GM18505 (cell line): ENCODE measurements at regions not wholly inside any gene's neighbourhood (a gene's known extent, or its start where the extent isn't known, plus 50 kb on each side); places are given as distances from the start of the nearest gene placed in this dataset.

Source experiments
- ATAC-seq: cut with Tn5 transposase; IDR thresholded peaks from one replicate; pipeline ENCODE4 v1.9.1; 2021; ENCODE audit not compliant: unreplicated experiment
- POLR2A ChIP-seq: IDR thresholded peaks from 4 replicates; pipeline ENCODE4 v1.6.1; 2011; ENCODE audit warnings: borderline replicate concordance; ENCODE audit not compliant: insufficient read depth, insufficient read length; ENCODE audit errors: extremely low read depth

- ATAC-seq = no peak
- no peak for TF ChIP-seq POLR2A
Observed at GRCh38 chr3:99119385-99119784, 217.9 kb upstream of the DCBLD2 start.

- no peak for TF ChIP-seq POLR2A
- ATAC-seq = no peak
Observed at GRCh38 chr3:99118381-99118780, 216.9 kb upstream of the DCBLD2 start.

GRCh38 chr3:99114565-99115291 is 213.2 kb upstream of the DCBLD2 start:
- no peak for TF ChIP-seq POLR2A
- no peak for ATAC-seq

- no peak for TF ChIP-seq POLR2A
- no peak for ATAC-seq
Observed at GRCh38 chr3:99111235-99111634, 209.7 kb upstream of the DCBLD2 start.

- no peak for TF ChIP-seq POLR2A
- no peak for ATAC-seq
Observed at GRCh38 chr3:99110401-99110800, 208.9 kb upstream of the DCBLD2 start.

GRCh38 chr3:99108508-99108907 is 207.0 kb upstream of the DCBLD2 start:
- no peak for TF ChIP-seq POLR2A
- ATAC-seq = no peak

GRCh38 chr3:99094606-99095005 is 193.1 kb upstream of the DCBLD2 start:
- no peak for ATAC-seq
- TF ChIP-seq POLR2A = no peak

GRCh38 chr3:99087277-99087676 is 185.8 kb upstream of the DCBLD2 start:
- TF ChIP-seq POLR2A = no peak
- ATAC-seq = no peak

- ATAC-seq = no peak
- TF ChIP-seq POLR2A = no peak
Observed at GRCh38 chr3:99084826-99085225, 183.3 kb upstream of the DCBLD2 start.

GRCh38 chr3:99084156-99084555 is 182.7 kb upstream of the DCBLD2 start:
- ATAC-seq = no peak

GRCh38 chr3:99071096-99071495 is 169.6 kb upstream of the DCBLD2 start:
- ATAC-seq = no peak
- TF ChIP-seq POLR2A = no peak

More at GRCh38 chr3:99084156-99084555, 182.7 kb upstream of the DCBLD2 start:
- TF ChIP-seq POLR2A = no peak

- no peak for ATAC-seq
- TF ChIP-seq POLR2A = no peak
Observed at GRCh38 chr3:99069973-99070372, 168.5 kb upstream of the DCBLD2 start.

- ATAC-seq = no peak
- TF ChIP-seq POLR2A = no peak
Observed at GRCh38 chr3:99066863-99067262, 165.4 kb upstream of the DCBLD2 start.

GRCh38 chr3:99049164-99049563 is 147.7 kb upstream of the DCBLD2 start:
- TF ChIP-seq POLR2A = no peak
- ATAC-seq = no peak

GRCh38 chr3:99041747-99042146 is 140.3 kb upstream of the DCBLD2 start:
- no peak for TF ChIP-seq POLR2A
- ATAC-seq = no peak
